ENCODE measurements at regions not wholly inside any gene's neighbourhood (a gene's known extent, or its start where the extent isn't known, plus 50 kb on each side); places are given as distances from the start of the nearest gene placed in this dataset.
A peak's percentile ranks its signal among the peaks of the same experiment; 100 is the strongest.

DNA sequence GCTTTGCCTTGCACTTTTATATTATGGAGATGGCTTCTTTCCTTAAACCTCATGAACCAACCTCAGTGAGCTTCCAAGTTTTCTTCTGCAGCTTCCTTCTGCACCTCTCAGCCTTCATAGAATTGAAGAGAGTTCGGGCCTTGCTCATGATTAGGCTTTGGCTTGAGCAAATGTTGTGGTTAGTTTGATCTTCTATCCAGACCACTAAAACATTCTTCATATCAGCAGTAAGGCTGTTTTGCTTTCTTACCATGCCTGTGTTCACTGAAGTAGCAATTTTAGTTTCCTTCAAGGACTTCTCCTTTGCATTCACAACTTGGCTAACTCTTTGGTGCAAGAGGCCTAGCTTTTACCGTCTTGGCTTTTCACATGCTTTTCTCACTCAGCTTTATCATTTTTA is 125.4 kb downstream of the SNAPC1 start:
- POLR2A ChIA-PET, result no interaction called here
- TF ChIP-seq, protein P1, sequence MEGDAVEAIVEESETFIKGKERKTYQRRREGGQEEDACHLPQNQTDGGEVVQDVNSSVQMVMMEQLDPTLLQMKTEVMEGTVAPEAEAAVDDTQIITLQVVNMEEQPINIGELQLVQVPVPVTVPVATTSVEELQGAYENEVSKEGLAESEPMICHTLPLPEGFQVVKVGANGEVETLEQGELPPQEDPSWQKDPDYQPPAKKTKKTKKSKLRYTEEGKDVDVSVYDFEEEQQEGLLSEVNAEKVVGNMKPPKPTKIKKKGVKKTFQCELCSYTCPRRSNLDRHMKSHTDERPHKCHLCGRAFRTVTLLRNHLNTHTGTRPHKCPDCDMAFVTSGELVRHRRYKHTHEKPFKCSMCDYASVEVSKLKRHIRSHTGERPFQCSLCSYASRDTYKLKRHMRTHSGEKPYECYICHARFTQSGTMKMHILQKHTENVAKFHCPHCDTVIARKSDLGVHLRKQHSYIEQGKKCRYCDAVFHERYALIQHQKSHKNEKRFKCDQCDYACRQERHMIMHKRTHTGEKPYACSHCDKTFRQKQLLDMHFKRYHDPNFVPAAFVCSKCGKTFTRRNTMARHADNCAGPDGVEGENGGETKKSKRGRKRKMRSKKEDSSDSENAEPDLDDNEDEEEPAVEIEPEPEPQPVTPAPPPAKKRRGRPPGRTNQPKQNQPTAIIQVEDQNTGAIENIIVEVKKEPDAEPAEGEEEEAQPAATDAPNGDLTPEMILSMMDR (IDR thresholded peaks at IDR 0.05; ENCODE audit: insufficient read depth, low read length, missing control alignments), result no peak
- CTCF ChIA-PET, result interaction anchor here (0.6 to 10.6 kb wide), 3 partner anchors 8 to 239 kb away, joined by 3 to 180 read pairs (median 3); no protein-coding TSS in a partner anchor
- no peak for DNase-seq (ENCODE audit: low read depth, low spot score)
- no peak overlapping the region for H3K4me3 ChIP-seq (ENCODE audit: low read depth, low read length)

DNA sequence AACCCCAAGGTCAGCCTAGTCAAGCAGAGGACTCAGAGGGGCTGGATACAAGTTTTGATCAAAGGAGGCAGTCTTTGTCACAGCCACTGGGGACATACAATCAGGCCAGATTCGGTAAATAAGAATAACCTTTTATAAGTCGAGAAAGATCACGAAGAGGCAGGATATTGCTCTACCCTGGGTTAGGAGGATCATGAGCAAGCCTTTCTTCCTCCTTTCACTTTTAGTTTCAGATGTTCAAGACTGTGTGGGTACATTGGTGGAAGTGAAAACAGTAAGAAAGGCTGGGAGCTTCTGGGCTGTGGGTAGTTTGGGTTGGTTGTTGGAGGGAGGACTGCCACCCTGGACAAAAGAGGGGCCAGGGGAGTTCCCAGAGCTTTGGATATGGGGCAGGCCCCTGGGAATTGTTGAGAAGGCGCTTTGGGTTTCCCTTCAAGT is 127.7 kb downstream of the SNAPC1 start:
- TF ChIP-seq, protein P1 (IDR thresholded peaks at IDR 0.05; ENCODE audit: insufficient read depth, low read length, missing control alignments), result no peak
- CTCF ChIA-PET, result interaction anchor here (0.9 to 10.6 kb wide), 3 partner anchors 12 to 237 kb away, joined by 3 to 180 read pairs (median 5); no protein-coding TSS in a partner anchor
- POLR2A ChIA-PET, result no interaction called here
- no peak for DNase-seq (ENCODE audit: low read depth, low spot score)
- no peak overlapping the region for H3K4me3 ChIP-seq (ENCODE audit: low read depth, low read length)

DNA sequence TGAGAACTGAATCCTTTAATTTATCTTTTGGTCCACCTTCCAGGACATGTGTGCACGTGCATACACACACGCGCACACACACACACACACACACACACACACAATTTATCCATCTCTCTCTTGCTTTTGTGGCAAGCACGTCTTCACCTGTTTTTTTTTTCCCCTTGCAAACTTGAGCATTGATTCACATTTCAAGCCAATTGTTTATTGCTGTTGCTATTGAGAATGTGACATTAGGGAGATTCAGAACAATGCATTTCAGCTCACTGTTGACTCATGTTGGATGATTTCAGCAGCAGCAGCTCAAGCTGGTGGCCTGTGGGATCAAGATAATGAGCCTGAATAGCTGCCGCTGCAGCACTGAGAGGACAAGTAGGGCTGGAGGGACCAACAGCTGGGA is 128.9 kb downstream of the SNAPC1 start:
- TF ChIP-seq, protein P1 (IDR thresholded peaks at IDR 0.05; ENCODE audit: insufficient read depth, low read length, missing control alignments), result no peak
- no peak for DNase-seq (ENCODE audit: low read depth, low spot score)
- ChIA-PET POLR2A (no interaction called here), CTCF (interaction anchor here (1.7 to 10.6 kb wide), 2 partner anchors 13 to 235 kb away, joined by 5 to 180 read pairs; no protein-coding TSS in a partner anchor)
- H3K4me3 ChIP-seq (ENCODE audit: low read depth, low read length), result no peak overlapping the region

DNA sequence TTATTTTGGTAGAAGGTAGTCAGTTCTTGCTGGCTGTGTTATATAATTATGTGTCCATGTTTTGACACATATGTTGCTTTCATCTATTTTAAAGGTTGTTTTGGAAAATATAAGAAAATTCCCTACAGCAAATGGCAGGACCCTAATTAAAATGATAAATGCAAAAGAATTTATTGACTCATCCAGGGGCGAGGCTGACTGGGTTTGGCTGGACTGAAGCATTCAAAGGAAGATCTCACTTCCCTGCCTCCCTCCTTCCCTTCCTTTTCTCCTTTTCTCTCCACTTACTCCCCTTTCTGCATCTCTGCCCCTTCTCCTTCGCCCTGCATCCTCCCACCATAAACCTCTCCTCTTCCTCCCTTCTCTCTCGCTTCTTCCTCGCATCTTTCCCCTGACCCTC is 129.6 kb downstream of the SNAPC1 start:
- ChIA-PET CTCF (interaction anchor here (10.6 kb wide), 1 partner anchor 235 kb away, joined by 180 read pairs; no protein-coding TSS in a partner anchor), POLR2A (no interaction called here)
- no peak overlapping the region for H3K4me3 ChIP-seq (ENCODE audit: low read depth, low read length)
- TF ChIP-seq, protein P1 (IDR thresholded peaks at IDR 0.05; ENCODE audit: insufficient read depth, low read length, missing control alignments), result no peak
- no peak for DNase-seq (ENCODE audit: low read depth, low spot score)

DNA sequence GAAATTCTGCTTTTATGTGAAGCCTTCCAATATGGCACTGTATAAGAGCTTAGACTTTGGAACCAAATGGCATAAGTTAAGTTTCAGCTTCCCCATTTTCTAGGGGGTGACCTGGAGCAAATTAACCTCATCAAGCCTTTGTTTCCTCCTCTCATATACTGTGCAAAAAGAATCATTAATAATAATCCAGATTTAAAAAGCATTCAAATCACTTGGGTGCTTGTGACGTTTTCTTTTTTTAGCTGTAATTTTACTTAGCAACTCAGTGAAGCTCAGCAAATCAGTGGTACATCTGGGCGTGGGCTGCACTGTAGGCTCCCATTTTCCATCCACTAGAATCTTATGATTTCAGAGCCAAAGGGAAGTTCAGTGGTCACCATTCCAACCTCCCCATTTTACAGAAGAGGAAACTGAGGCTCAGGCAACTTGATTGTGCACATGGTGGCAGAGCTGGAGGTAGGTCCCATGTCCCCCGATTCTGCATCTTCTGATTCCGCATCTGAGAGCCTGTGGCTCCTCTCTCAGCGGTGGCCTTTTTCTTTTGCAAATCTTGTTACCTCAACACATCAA is 131.2 kb downstream of the SNAPC1 start:
- H3K4me3 ChIP-seq (ENCODE audit: low read depth, low read length), result no peak overlapping the region
- no peak for DNase-seq (ENCODE audit: low read depth, low spot score)
- CTCF ChIA-PET, result interaction anchor here (0.6 to 10.6 kb wide), 19 partner anchors 9 to 240 kb away, joined by 3 to 180 read pairs (median 4); no protein-coding TSS in a partner anchor
- TF ChIP-seq, protein P1 (IDR thresholded peaks at IDR 0.05; ENCODE audit: insufficient read depth, low read length, missing control alignments), result no peak
- POLR2A ChIA-PET, result no interaction called here

DNA sequence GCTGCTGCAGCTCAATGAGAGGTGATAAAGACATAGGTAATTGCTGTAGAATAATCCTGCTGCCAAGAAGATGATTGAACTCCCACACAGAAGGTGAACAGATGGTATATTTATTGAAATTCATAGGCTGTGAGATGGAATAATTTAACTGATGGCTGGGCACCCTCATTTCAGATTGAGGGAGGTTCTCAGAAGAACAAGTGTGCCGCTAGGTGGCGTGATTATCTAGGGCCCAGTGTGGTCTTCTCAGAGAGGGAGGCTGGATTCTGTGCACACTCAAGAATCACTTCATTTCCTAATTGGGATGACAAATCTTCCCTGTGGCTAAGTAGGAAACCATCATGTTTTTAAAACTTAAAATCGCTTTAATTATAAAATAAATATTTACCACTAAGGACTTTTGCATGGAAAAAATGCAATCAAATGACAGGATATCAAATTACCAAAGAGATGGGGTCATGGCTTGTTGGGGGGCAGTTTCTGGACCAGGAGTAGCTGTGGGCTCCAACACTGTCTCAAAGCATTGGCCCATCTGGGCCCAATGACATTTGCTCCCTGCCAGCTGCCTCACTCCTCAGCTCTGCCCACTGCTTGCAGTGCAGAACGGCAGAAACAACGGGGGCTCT is 132.3 kb downstream of the SNAPC1 start:
- ChIA-PET POLR2A (no interaction called here), CTCF (interaction anchor here (0.7 to 10.6 kb wide), 19 partner anchors 10 to 264 kb away, joined by 3 to 180 read pairs (median 6); no protein-coding TSS in a partner anchor)
- TF ChIP-seq, protein P1 (IDR thresholded peaks at IDR 0.05; ENCODE audit: insufficient read depth, low read length, missing control alignments), result peak; percentile 81
- peak; percentile 34 for DNase-seq (ENCODE audit: low read depth, low spot score)
- H3K4me3 ChIP-seq (ENCODE audit: low read depth, low read length), result no peak overlapping the region
